HK-2 (cell line): ENCODE measurements at regions not wholly inside any gene's neighbourhood (a gene's known extent, or its start where the extent isn't known, plus 50 kb on each side); places are given as distances from the start of the nearest gene placed in this dataset.
"Not testable (repeated sequence)": the region's sequence is repeated elsewhere in the genome, so short reads cannot be mapped to it uniquely, and the experiment has no call there.

Experiments
- DNase-seq: peaks from one replicate; pipeline ENCODE4 v3.0.0-alpha.2; 2018; ENCODE audit not compliant: unreplicated experiment

- DNase-seq = no peak
Measured at GRCh38 chr10:93221171-93221496, 147.4 kb downstream of the CYP26A1 start.

DNA sequence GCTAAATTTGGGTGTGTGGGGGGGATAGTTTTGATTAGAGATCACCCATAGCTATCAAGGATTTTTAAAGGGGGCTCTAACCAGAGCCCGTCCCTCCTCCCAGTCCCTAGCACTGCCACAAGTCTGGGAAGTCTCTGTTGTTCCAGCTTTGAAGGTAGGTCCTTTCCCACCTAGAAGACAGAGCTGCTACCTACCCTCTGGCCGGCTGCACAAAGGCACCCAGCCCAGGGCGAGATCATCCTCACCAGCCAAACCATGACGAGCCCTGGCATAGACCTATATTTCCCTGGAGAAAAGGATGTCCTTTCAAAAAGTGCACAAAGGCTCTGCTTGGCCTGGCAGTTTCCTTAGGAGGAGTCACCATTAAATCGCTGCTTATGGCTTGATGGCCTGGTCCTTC lies 147.8 kb downstream of the CYP26A1 start:
- DNase-seq = no peak

GRCh38 chr10:93222211-93222754 lies 148.6 kb downstream of the CYP26A1 start:
- no peak for DNase-seq

DNA sequence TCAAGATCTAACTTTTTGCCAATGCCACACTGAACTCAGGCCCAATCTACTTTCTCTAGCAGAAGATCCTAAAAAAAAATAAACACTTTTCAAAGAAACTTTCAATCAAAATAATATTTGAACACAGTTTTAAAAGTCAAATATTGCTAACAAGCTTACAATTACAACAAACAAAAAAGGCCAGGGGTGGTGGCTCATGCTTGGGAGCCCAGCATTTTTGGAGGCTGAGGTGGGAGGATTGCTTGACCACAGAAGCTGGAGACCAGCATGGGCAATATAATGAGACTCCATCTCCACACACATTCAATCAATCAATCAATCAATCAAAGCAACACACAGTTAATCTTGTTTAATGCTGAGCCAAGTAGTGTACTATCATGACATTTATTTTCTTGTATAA lies 149.2 kb downstream of the CYP26A1 start:
- no peak for DNase-seq

DNA sequence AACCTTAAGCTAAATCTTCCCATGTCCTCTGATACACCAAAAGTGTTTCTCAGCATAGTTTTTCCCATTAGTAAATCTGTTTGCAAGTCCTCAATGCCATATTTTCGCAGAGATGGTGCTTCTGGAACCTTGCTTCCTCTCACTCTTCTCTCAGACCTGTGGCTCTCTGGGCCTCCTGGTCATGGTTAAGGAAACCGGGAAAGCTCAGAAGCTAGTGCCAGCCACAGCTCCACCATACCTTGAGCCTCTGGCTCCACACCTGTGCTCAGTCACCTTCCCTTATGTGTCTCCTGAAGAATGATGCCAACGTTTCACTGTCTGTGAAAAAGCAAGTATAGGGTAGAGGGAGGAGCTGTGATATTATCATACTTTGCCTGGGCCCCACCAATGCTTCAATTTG lies 149.6 kb downstream of the CYP26A1 start:
- DNase-seq = no peak

- no peak for DNase-seq
Measured at GRCh38 chr10:93224005-93224779, 150.5 kb downstream of the CYP26A1 start.

GRCh38 chr10:93225938-93226337 lies 152.2 kb downstream of the CYP26A1 start:
- DNase-seq = no peak

GRCh38 chr10:93226619-93227018 lies 152.9 kb downstream of the CYP26A1 start:
- DNase-seq = no peak

DNA sequence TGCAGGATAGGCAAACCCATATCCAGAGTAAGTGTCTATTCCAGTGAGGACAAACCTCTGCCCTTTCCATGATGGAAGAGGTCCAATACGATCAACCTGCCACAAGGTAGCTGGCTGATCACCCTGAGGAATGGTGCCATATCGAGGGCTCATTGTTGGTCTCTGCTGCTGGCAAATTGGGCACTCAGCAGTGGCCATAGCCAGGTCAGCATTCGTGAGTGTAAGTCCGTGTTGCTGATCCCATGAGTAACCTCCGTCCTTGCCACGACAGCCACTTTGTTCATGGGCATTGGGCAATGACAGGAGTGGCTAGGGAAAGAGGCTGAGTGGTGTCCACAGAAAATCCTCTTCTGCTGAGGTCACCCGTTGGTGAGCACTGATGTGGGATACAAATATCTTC lies 156.9 kb downstream of the CYP26A1 start:
- not testable (repeated sequence) for DNase-seq

GRCh38 chr10:93232159-93232558 lies 158.5 kb downstream of the CYP26A1 start:
- not testable (repeated sequence) for DNase-seq

- not testable (repeated sequence) for DNase-seq
Measured at GRCh38 chr10:93234940-93235339, 161.2 kb downstream of the CYP26A1 start.

DNA sequence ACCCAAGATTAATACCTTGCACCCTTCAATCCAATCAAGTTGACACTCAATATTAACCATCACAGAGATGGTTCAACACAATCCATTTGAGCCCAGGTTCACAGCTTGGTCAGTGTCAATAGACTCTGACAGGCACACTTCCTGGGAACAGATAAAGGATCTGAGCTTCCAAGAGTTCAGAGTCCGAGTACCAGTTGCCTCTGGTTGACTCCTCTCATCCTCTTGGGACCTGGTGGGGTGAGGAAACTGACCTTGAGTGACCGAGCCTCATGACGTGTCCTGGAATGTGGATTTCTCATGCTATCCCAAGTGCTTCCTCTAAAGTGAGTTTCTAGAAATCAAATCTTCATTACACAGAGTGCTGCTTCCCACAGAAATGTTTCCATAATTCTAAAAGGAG lies 162.0 kb downstream of the CYP26A1 start:
- no peak for DNase-seq

GRCh38 chr10:93236393-93237040 lies 162.8 kb downstream of the CYP26A1 start:
- DNase-seq = no peak

DNA sequence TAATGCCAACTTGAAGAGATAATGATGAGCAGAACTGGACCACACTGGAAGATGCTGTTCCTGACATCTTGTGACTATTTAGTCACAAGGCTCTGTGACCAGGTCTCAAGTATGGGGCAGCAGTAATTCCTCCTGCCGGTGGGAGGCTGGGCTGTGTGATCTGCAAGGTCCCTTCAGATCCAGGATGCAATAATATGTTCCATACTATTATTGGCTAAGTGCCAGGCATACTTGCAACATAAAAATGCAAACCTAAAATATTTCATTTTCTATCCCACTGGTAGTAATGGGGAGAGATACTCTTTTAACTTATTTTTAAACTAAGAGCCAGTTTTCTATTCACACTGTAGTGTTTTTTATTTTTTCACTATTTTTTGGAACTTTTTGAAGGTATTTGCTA lies 171.5 kb downstream of the CYP26A1 start:
- DNase-seq = no peak

GRCh38 chr10:93245779-93246178 lies 172.1 kb downstream of the CYP26A1 start:
- DNase-seq = no peak

DNA sequence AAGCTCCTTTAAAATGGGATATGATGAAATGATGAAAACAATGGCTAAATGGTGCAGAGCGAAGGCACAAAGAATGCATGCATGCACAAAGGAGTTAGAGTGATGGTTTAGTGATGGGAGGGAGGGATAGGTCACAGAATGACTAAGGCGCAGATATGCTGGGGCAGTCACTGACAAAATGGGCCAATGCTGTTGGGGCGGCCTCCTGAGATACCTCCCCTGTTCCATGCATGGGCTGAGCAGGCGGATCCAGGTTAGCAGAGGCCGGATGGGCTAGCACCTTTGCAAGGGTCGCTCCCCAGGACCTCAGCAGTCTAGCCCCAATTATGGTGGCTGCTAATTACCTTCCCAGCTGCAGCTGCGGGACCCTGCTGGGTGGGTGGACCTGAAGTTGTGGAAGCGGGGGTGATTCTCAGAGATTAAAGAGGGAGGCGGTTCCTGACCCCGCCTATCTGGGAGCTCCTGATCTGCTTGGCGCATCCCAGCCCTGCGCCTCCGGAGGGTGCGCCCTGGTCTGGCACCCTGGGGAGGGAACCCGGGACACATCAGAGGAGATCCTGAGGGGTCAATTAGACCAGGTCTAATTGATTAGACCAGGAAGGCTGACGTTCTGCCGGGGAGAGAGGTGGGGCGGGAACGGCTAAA lies 175.0 kb downstream of the CYP26A1 start:
- no peak for DNase-seq

DNA sequence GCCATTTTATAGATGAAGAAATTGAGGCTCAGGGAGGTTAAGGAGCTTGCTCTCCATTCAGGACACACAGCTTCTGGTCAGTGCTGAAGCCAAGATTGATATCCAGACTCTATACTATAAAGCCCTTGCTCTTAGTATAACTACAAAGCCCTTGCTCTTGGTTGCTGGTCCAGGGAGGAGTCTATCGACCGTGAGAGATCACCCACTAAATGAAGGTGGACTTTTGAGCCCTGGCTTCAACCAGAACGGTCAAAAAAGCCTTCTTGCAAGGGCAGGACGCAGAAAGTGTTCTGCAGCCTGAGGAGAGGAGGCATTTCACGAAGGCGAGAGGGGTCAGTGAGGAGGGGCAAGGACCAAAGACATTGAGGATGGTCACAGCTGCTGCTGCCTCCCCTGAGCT lies 176.3 kb downstream of the CYP26A1 start:
- no peak for DNase-seq

GRCh38 chr10:93254180-93254853 lies 180.6 kb downstream of the CYP26A1 start:
- no peak for DNase-seq

- no peak for DNase-seq
Measured at GRCh38 chr10:93255546-93255945, 181.9 kb downstream of the CYP26A1 start.
